ENCODE measurements at regions not wholly inside any gene's neighbourhood (a gene's known extent, or its start where the extent isn't known, plus 50 kb on each side); places are given as distances from the start of the nearest gene placed in this dataset.

DNA sequence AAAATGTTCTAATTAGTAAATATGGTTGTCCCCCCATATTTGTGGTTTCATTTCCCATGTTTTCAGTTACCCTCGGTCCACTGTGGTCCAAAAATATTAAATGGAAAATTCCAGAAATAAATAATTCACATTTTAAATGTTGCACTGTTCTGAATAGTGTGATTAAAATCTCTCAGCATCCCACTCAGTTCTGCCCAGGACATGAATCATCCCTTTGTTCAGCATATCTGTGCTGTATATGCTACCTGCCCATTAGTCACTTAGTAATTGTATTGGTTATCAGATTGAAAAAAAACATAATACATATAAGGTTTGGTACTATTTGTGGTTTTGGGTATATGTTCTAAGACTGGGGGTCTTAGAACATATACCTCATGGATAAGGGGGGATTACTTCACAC lies 55.1 kb upstream of the NXF3 start:
- H3K36me3 ChIP-seq (ENCODE audit: insufficient read depth, low read length) = no peaks in the 10 kb centered on the region
- ChIA-PET POLR2A (no interaction called here), CTCF (ENCODE audit: unreplicated experiment) (no interaction called here)
- H2AFZ ChIP-seq (ENCODE audit: low read length) = no peak overlapping the region
- no peak overlapping the region for H3K27ac ChIP-seq (ENCODE audit: low read depth, low read length, poor library complexity, severe bottlenecking)
- H3K4me3 ChIP-seq (ENCODE audit: low read depth, low read length, poor library complexity, severe bottlenecking) = no peak overlapping the region
- H4K20me1 ChIP-seq (ENCODE audit: insufficient read depth, low read length) = no peaks in the 10 kb centered on the region
- intact Hi-C loops (cut with micrococcal nuclease; ENCODE audit: unreplicated experiment) = no loop called here
- no peaks in the 10 kb centered on the region for H3K79me2 ChIP-seq (ENCODE audit: insufficient read depth, low read depth, low read length)
- H3K9me2 ChIP-seq (ENCODE audit: insufficient read depth, low read length) = no peaks in the 10 kb centered on the region
- H3K4me1 ChIP-seq (ENCODE audit: insufficient read depth, low read length, poor library complexity, severe bottlenecking) = no peaks in the 10 kb centered on the region
- no peaks in the 10 kb centered on the region for H3K9me3 ChIP-seq (ENCODE audit: low read length)
- H3K4me2 ChIP-seq (ENCODE audit: low read length) = no peak overlapping the region
- TF ChIP-seq EZH2phosphoT487 (IDR thresholded peaks at IDR 0.05; ENCODE audit: borderline replicate concordance, low read depth, low read length) (no peak), CTCF (conservative IDR thresholded peaks at IDR 0.05; ENCODE audit: low read length) (no peak)
- no peak for DNase-seq (ENCODE audit: low spot score)
- no TSS peak for BruUV-seq (replicated peaks)
